Neural progenitor cell (in vitro differentiated cells): ENCODE measurements at regions not wholly inside any gene's neighbourhood (a gene's known extent, or its start where the extent isn't known, plus 50 kb on each side); places are given as distances from the start of the nearest gene placed in this dataset.

Experiments
- DNase-seq: peaks from one replicate; pipeline ENCODE4 v3.0.0-alpha.2; 2016; ENCODE audit warnings: low spot score
- H2AFZ ChIP-seq: fragments of 200-600 bp; sonication (generic); replicated peaks from 2 replicates; pipeline ENCODE4 v1.6.1; 2016; ENCODE audit warnings: antibody characterized with exemption
- H3F3A ChIP-seq: fragments of 200-600 bp; sonication (generic); 2 replicates; pipeline ENCODE4 v1.6.1; 2016; ENCODE audit warnings: antibody characterized with exemption, low read depth
- H3K27ac ChIP-seq: fragments of 200-600 bp; sonication (generic); 2 replicates; pipeline ENCODE4 v1.5.1; 2016; ENCODE audit warnings: mild to moderate bottlenecking
- H3K27me3 ChIP-seq: fragments of 200-600 bp; sonication (generic); 2 replicates; pipeline ENCODE4 v1.6.1; 2016; ENCODE audit warnings: mild to moderate bottlenecking, moderate library complexity
- H3K36me3 ChIP-seq: fragments of 200-600 bp; sonication (generic); 2 replicates; pipeline ENCODE4 v1.5.1; 2016
- H3K4me1 ChIP-seq: fragments of 200-600 bp; sonication (generic); 2 replicates; pipeline ENCODE4 v1.6.1; 2016; ENCODE audit warnings: mixed run types
- H3K4me2 ChIP-seq: fragments of 200-600 bp; sonication (generic); 2 replicates; pipeline ENCODE4 v1.6.1; 2016
- H3K4me3 ChIP-seq: fragments of 200-600 bp; sonication (generic); 2 replicates; pipeline ENCODE4 v1.5.1; 2016
- H3K79me2 ChIP-seq: fragments of 200-600 bp; sonication (generic); 2 replicates; pipeline ENCODE4 v1.6.1; 2016; ENCODE audit warnings: low read depth
- H3K9ac ChIP-seq: fragments of 200-600 bp; sonication (generic); 2 replicates; pipeline ENCODE4 v1.6.1; 2016
- H3K9me3 ChIP-seq: fragments of 200-600 bp; sonication (generic); 2 replicates; pipeline ENCODE4 v1.5.1; 2016; ENCODE audit warnings: low read depth
- H4K20me1 ChIP-seq: fragments of 200-600 bp; sonication (generic); 2 replicates; pipeline ENCODE4 v1.6.1; 2016; ENCODE audit warnings: low read depth
- H3K27ac Mint-ChIP-seq: 3 replicates; pipeline ENCODE4 v1.8.0; 2021; ENCODE audit warnings: mixed read lengths
- H3K27me3 Mint-ChIP-seq: 2 replicates; pipeline ENCODE4 v1.8.0; 2022; ENCODE audit warnings: low read depth, mild to moderate bottlenecking, inconsistent platforms, moderate library complexity, mixed read lengths; ENCODE audit not compliant: insufficient read depth
- H3K36me3 Mint-ChIP-seq: 3 replicates; pipeline ENCODE4 v1.8.0; 2021; ENCODE audit warnings: mixed read lengths
- H3K4me1 Mint-ChIP-seq: 3 replicates; pipeline ENCODE4 v1.8.0; 2021; ENCODE audit warnings: mixed read lengths
- H3K4me3 Mint-ChIP-seq: 3 replicates; pipeline ENCODE4 v1.8.0; 2021; ENCODE audit warnings: mild to moderate bottlenecking, moderate library complexity, mixed read lengths
- H3K9me3 Mint-ChIP-seq: 3 replicates; pipeline ENCODE4 v1.8.0; 2020; ENCODE audit warnings: mixed read lengths
- CTCF ChIP-seq: fragments of 200-600 bp; sonication (generic); IDR thresholded peaks from 2 replicates; pipeline ENCODE4 v1.5.1; 2017; ENCODE audit warnings: antibody characterized with exemption, mild to moderate bottlenecking
- EZH2 ChIP-seq: fragments of 200-600 bp; sonication (generic); IDR thresholded peaks from 2 replicates; pipeline ENCODE4 v1.6.1; 2017; ENCODE audit warnings: antibody characterized with exemption, mild to moderate bottlenecking, moderate library complexity
- EZH2phosphoT487 ChIP-seq: fragments of 200-600 bp; sonication (generic); IDR thresholded peaks from 2 replicates; pipeline ENCODE4 v1.6.1; 2017; ENCODE audit warnings: antibody characterized with exemption

GRCh38 chr10:131638880-131639278, 261.9 kb upstream of the PPP2R2D start:
- Histone ChIP-seq H3K4me2 (no peak overlapping the region), H3K9ac (no peak overlapping the region), H3K79me2 (no peaks in the 10 kb centered on the region), H3K36me3 (no peaks in the 10 kb centered on the region), H3K4me1 (no peaks in the 10 kb centered on the region), H4K20me1 (no peaks in the 10 kb centered on the region), H3K4me3 (no peak overlapping the region), H3F3A (no peaks in the 10 kb centered on the region), H3K27me3 (no peaks in the 10 kb centered on the region), H3K9me3 (no peaks in the 10 kb centered on the region), H3K27ac (no peak overlapping the region), H2AFZ (no peak overlapping the region)
- peaks cover 14% of the 10 kb centered on the region for H3K4me1 Mint-ChIP-seq
- no peak for DNase-seq
- H3K27me3 Mint-ChIP-seq: peaks cover 6% of the 10 kb centered on the region
- TF ChIP-seq EZH2phosphoT487: no peak
- TF ChIP-seq CTCF: no peak
- no peak for TF ChIP-seq EZH2
- H3K36me3 Mint-ChIP-seq: no peaks in the 10 kb centered on the region
- H3K27ac Mint-ChIP-seq: no peak overlapping the region
- no peak overlapping the region for H3K4me3 Mint-ChIP-seq
- peaks cover 36% of the 10 kb centered on the region for H3K9me3 Mint-ChIP-seq

- H2AFZ ChIP-seq: no peak overlapping the region
- Mint-ChIP-seq H3K4me3 (no peak overlapping the region), H3K27me3 (peaks cover 6% of the 10 kb centered on the region), H3K27ac (no peak overlapping the region), H3K9me3 (peaks cover 43% of the 10 kb centered on the region), H3K4me1 (peaks cover 20% of the 10 kb centered on the region), H3K36me3 (no peaks in the 10 kb centered on the region)
- no peaks in the 10 kb centered on the region for H3K4me1 ChIP-seq
- H3K27me3 ChIP-seq: no peaks in the 10 kb centered on the region
- H3K4me2 ChIP-seq: no peak overlapping the region
- no peak overlapping the region for H3K9ac ChIP-seq
- no peaks in the 10 kb centered on the region for H3F3A ChIP-seq
- no peak overlapping the region for H3K27ac ChIP-seq
- H3K9me3 ChIP-seq: no peaks in the 10 kb centered on the region
- H3K36me3 ChIP-seq: no peaks in the 10 kb centered on the region
- H4K20me1 ChIP-seq: no peaks in the 10 kb centered on the region
- DNase-seq: no peak
- no peaks in the 10 kb centered on the region for H3K79me2 ChIP-seq
- no peak overlapping the region for H3K4me3 ChIP-seq
- TF ChIP-seq CTCF (no peak), EZH2phosphoT487 (no peak), EZH2 (no peak)
Observed at GRCh38 chr10:131640045-131640644, 260.7 kb upstream of the PPP2R2D start.

DNA sequence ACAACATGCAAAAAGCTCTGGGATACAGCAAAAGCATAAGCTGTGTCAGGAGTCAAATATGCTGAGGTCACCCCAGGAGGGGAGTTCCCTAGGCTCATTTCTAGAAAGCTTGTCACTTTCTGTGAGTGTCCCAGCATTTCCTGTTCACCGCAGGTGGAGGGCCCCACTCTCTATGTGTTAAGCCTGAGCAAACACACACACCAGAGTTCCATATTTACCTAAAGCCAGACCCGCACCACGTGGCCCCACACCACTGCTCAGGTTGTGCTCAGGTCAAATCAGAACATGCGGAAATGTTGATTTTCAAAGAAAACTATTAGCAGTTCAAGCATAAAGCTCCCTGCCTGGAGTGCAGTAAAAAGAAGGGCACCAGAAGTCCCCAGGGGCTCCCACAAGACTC, 259.6 kb upstream of the PPP2R2D start:
- no peak for DNase-seq
- Histone ChIP-seq H3F3A (no peaks in the 10 kb centered on the region), H4K20me1 (no peaks in the 10 kb centered on the region), H3K9me3 (no peaks in the 10 kb centered on the region), H3K27me3 (no peaks in the 10 kb centered on the region), H3K27ac (no peak overlapping the region), H3K4me2 (no peak overlapping the region), H3K79me2 (no peaks in the 10 kb centered on the region), H3K4me1 (no peaks in the 10 kb centered on the region), H3K9ac (no peak overlapping the region), H3K36me3 (no peaks in the 10 kb centered on the region), H3K4me3 (no peak overlapping the region), H2AFZ (no peak overlapping the region)
- no peaks in the 10 kb centered on the region for H3K36me3 Mint-ChIP-seq
- TF ChIP-seq CTCF (no peak), EZH2phosphoT487 (no peak), EZH2 (no peak)
- no peak overlapping the region for H3K27ac Mint-ChIP-seq
- H3K27me3 Mint-ChIP-seq: peaks cover 4% of the 10 kb centered on the region
- peaks cover 17% of the 10 kb centered on the region for H3K4me1 Mint-ChIP-seq
- H3K9me3 Mint-ChIP-seq: peaks cover 41% of the 10 kb centered on the region
- H3K4me3 Mint-ChIP-seq: no peak overlapping the region
